SH-SY5Y (cell line): ENCODE measurements at regions not wholly inside any gene's neighbourhood (a gene's known extent, or its start where the extent isn't known, plus 50 kb on each side); places are given as distances from the start of the nearest gene placed in this dataset.

Experiments
- GATA2 ChIP-seq: IDR thresholded peaks from 2 replicates; pipeline ENCODE4 v1.6.1; 2011; ENCODE audit warnings: mild to moderate bottlenecking, low read depth, low read length
- GATA3 ChIP-seq: IDR thresholded peaks from 2 replicates; pipeline ENCODE4 v1.6.1; 2011; ENCODE audit warnings: low read depth, mild to moderate bottlenecking, low read length, moderate library complexity

DNA sequence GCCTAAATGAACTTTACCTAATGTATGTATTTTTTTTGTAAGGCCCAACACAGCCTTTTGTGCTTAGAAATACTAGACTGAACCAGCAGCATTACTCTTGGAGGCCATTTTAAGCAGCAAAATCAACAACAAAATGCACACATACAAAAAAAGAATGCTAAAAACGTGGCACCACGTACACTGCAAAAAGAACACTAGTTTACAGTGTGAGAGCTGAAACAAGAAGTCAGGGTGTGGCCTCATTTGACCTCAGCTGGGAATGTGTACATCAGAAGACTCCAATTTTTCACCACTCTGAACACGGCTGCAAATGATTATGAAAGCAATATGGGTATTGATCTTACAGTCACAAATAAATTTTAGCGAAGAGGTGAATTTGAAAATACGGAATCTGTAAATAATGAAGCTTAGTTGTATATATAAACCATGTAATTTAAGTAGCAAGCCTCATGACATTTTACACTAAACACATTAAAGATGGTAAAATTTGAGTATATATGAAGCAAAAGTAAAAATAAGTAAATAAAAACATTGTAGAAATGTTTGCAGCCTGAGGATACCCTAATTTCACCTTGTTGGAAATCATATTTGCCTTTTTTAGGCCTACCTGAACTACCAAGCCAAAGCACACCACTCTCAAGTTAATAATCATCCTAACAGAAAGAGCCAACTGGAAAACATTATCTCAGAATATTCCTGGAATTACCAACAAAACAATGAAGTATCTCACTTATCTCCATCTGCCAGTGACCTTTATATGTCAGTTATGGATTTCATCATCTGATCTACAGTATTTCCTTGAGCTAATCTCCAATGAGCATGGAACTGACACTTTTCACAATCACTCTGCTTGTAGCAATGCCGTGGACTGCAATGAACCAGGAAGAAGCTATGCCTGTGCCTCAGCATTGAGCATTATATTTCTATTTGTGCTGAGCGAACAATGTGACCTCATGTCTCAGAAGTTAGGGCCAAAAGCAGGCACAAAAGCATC, 319.5 kb upstream of the FAT3 start:
- no peak for TF ChIP-seq GATA3
- TF ChIP-seq GATA2: no peak
